B cell (primary cell): ENCODE measurements at regions not wholly inside any gene's neighbourhood (a gene's known extent, or its start where the extent isn't known, plus 50 kb on each side); places are given as distances from the start of the nearest gene placed in this dataset.
"Not testable (repeated sequence)": the region's sequence is repeated elsewhere in the genome, so short reads cannot be mapped to it uniquely, and the experiment has no call there.

Source experiments
- ATAC-seq: fragments of 200-7000 bp; cut with Tn5 transposase; one replicate; pipeline ENCODE4 v1.10.0; 2021; ENCODE audit warnings: low read depth, mild to moderate bottlenecking, moderate number of reproducible peaks, moderate library complexity
- CTCF ChIA-PET: fragments of 350-600 bp; sonication (Branson Sonifier 250); formaldehyde crosslinking; loops from one replicate; lab custom pipeline; 2021; ENCODE audit warnings: antibody characterized with exemption, inconsistent platforms; lab: Charles Lee
- POLR2A ChIA-PET: fragments of 350-600 bp; sonication (Branson Sonifier 250); formaldehyde crosslinking; loops from one replicate; lab custom pipeline; 2021; ENCODE audit warnings: antibody characterized with exemption; lab: Charles Lee
- DNase-seq: peaks from one replicate; pipeline ENCODE4 v3.0.0; 2013
- H2AFZ ChIP-seq: 2 replicates; pipeline ENCODE4 v1.6.1; 2012; ENCODE audit warnings: mild to moderate bottlenecking, low read depth, low read length; ENCODE audit not compliant: insufficient read depth, poor library complexity, severe bottlenecking
- H3K27ac ChIP-seq, 2 donors: 1 replicate in 1 of 2; 2 replicates in 1 of 2; pipeline ENCODE4 v1.5.1; 2012 to 2013; ENCODE audit warnings: low read length in 2 of 2, mild to moderate bottlenecking in 2 of 2, moderate library complexity in 1 of 2
- H3K27me3 ChIP-seq, 4 experiments: fragments of 200-600 bp in 1 of 4; sonication (generic) in 1 of 4; replicated peaks in 1 of 4; 1 replicate in 2 of 4; 2 replicates in 2 of 4; pipeline versions ENCODE4 v1.6.1 to v1.7.0; 2013 to 2016; ENCODE audit warnings: low read length in 3 of 4, mild to moderate bottlenecking in 2 of 4, mixed read lengths in 1 of 4, moderate library complexity in 1 of 4; ENCODE audit not compliant: insufficient read depth in 4 of 4, control insufficient read depth in 3 of 4; ENCODE audit errors: control extremely low read depth in 1 of 4
- H3K36me3 ChIP-seq, 2 experiments: replicated peaks in 1 of 2; 1 replicate in 1 of 2; 2 replicates in 1 of 2; pipeline versions ENCODE4 v1.6.1 to v1.7.1; 2013; ENCODE audit warnings: low read length in 1 of 2; ENCODE audit not compliant: insufficient read depth in 2 of 2, control insufficient read depth in 1 of 2; ENCODE audit errors: control extremely low read depth in 1 of 2, extremely low read depth in 1 of 2
- H3K4me1 ChIP-seq, 2 donors: fragments of 200-600 bp in 1 of 2; sonication (generic) in 1 of 2; 1 replicate in 1 of 2; 2 replicates in 1 of 2; pipeline versions ENCODE4 v1.5.1 to v1.6.1; 2013 to 2017; ENCODE audit warnings: low read length in 2 of 2; ENCODE audit not compliant: control insufficient read depth in 2 of 2, insufficient read depth in 2 of 2
- H3K4me2 ChIP-seq: replicated peaks from 2 replicates; pipeline ENCODE3; 2012; ENCODE audit warnings: mild to moderate bottlenecking, low read depth, low read length; ENCODE audit not compliant: poor library complexity, severe bottlenecking
- H3K4me3 ChIP-seq, 5 experiments: fragments of 200-600 bp in 1 of 5; sonication (generic) in 1 of 5; 1 replicate in 3 of 5; 2 replicates in 2 of 5; pipeline versions ENCODE4 v1.5.1 to v1.7.0; 2011 to 2016; ENCODE audit warnings: low read length in 4 of 5, mild to moderate bottlenecking in 4 of 5, low read depth in 2 of 5, control low read depth in 1 of 5, moderate library complexity in 1 of 5; ENCODE audit not compliant: insufficient read depth in 1 of 5; ENCODE audit errors: control extremely low read depth in 1 of 5, extremely low read depth in 1 of 5
- H3K79me2 ChIP-seq: fragments of 200-600 bp; sonication (generic); one replicate; pipeline ENCODE4 v1.6.0; 2016; ENCODE audit warnings: low read length; ENCODE audit not compliant: control insufficient read depth, insufficient read depth
- H3K9ac ChIP-seq: fragments of 200-600 bp; sonication (generic); 2 replicates; pipeline ENCODE4 v1.6.1; 2017; ENCODE audit warnings: mild to moderate bottlenecking, low read length, moderate library complexity
- H3K9me3 ChIP-seq, 3 donors: one replicate each; pipeline versions ENCODE4 v1.6.1 to v1.7.1; 2013; ENCODE audit warnings: low read length in 2 of 3; ENCODE audit not compliant: control insufficient read depth in 2 of 3, insufficient read depth in 1 of 3; ENCODE audit errors: control extremely low read depth in 1 of 3
- H4K20me1 ChIP-seq: 2 replicates; pipeline ENCODE4 v1.6.0; 2012; ENCODE audit warnings: mild to moderate bottlenecking, low read length; ENCODE audit not compliant: insufficient read depth, control insufficient read depth, poor library complexity, severe bottlenecking
- H3K27ac Mint-ChIP-seq: one replicate; pipeline ENCODE4 v1.8.0; 2021; ENCODE audit warnings: mixed read lengths
- H3K27me3 Mint-ChIP-seq: one replicate; pipeline ENCODE4 v1.8.0; 2021; ENCODE audit warnings: mixed read lengths
- H3K4me1 Mint-ChIP-seq: one replicate; pipeline ENCODE4 v1.8.0; 2021; ENCODE audit warnings: mixed read lengths
- H3K4me3 Mint-ChIP-seq: one replicate; pipeline ENCODE4 v1.8.0; 2021; ENCODE audit warnings: mixed read lengths
- H3K9me3 Mint-ChIP-seq: one replicate; pipeline ENCODE4 v1.8.0; 2022; ENCODE audit warnings: mixed read lengths; ENCODE audit not compliant: insufficient read depth
- EZH2 ChIP-seq: IDR thresholded peaks from 2 replicates; pipeline ENCODE4 v1.6.1; 2012; ENCODE audit warnings: borderline replicate concordance, low read depth, mild to moderate bottlenecking, moderate library complexity, low read length; ENCODE audit not compliant: insufficient read depth, poor library complexity, severe bottlenecking
- WGBS: methylation state at CpG from one replicate; pipeline ENCODE4 v1.1.5; 2013; ENCODE audit warnings: missing lambda C conversion rate; ENCODE audit not compliant: insufficient coverage; 5-methylcytosine and 5-hydroxymethylcytosine counted together
- intact Hi-C: fragments of 100-400 bp; cut with micrococcal nuclease; formaldehyde crosslinking; loops from one replicate; pipeline ENCODE4 v1.10.0; 2022
- TF ChIP-seq, protein P1 (sequence below): fragments of 200-600 bp; IDR thresholded peaks from one replicate; pipeline ENCODE4 v1.8.0; 2022; ENCODE audit warnings: antibody characterized with exemption, mild to moderate bottlenecking

DNA sequence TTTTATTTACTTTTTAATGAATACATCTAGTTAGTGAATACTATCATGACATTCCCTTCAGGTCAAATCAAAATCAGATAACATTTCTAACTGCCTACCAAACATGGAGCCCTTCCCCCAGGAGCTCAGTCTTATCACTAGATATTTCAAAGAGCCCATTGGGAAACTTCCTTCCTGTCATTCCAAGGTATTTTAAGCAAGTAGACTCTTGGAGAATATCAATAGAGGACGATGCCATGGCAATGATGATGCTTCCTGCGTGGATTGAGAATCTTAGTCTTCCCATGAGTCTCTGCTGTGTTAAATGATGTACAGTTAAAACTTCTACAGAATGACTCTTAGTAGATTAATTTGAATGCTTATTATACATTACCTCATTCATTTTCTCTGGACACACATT is 384.9 kb downstream of the CENPW start:
- Histone ChIP-seq H3K4me3 (no peak overlapping the region), H2AFZ (no peak overlapping the region), H3K4me1 (no peaks in the 10 kb centered on the region), H4K20me1 (no peaks in the 10 kb centered on the region), H3K4me2 (no peak overlapping the region), H3K9ac (no peak overlapping the region), H3K36me3 (no peaks in the 10 kb centered on the region), H3K79me2 (no peaks in the 10 kb centered on the region), H3K27me3 (no peaks in the 10 kb centered on the region), H3K9me3 (peaks cover 0 to 5% (median 0%) of the 10 kb centered on the region in 3 donors), H3K27ac (no peak overlapping the region)
- H3K9me3 Mint-ChIP-seq: no peaks in the 10 kb centered on the region
- CTCF ChIA-PET: no interaction called here
- no peak overlapping the region for H3K4me3 Mint-ChIP-seq
- POLR2A ChIA-PET: no interaction called here
- intact Hi-C loops: no loop called here
- WGBS: no CpG with 5 or more reads among the region's 2 CpGs
- H3K27ac Mint-ChIP-seq: no peak overlapping the region
- no peak for ATAC-seq
- no peak for DNase-seq
- no peaks in the 10 kb centered on the region for H3K4me1 Mint-ChIP-seq
- no peak for TF ChIP-seq EZH2
- TF ChIP-seq, protein P1, sequence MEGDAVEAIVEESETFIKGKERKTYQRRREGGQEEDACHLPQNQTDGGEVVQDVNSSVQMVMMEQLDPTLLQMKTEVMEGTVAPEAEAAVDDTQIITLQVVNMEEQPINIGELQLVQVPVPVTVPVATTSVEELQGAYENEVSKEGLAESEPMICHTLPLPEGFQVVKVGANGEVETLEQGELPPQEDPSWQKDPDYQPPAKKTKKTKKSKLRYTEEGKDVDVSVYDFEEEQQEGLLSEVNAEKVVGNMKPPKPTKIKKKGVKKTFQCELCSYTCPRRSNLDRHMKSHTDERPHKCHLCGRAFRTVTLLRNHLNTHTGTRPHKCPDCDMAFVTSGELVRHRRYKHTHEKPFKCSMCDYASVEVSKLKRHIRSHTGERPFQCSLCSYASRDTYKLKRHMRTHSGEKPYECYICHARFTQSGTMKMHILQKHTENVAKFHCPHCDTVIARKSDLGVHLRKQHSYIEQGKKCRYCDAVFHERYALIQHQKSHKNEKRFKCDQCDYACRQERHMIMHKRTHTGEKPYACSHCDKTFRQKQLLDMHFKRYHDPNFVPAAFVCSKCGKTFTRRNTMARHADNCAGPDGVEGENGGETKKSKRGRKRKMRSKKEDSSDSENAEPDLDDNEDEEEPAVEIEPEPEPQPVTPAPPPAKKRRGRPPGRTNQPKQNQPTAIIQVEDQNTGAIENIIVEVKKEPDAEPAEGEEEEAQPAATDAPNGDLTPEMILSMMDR: no peak
- no peaks in the 10 kb centered on the region for H3K27me3 Mint-ChIP-seq

DNA sequence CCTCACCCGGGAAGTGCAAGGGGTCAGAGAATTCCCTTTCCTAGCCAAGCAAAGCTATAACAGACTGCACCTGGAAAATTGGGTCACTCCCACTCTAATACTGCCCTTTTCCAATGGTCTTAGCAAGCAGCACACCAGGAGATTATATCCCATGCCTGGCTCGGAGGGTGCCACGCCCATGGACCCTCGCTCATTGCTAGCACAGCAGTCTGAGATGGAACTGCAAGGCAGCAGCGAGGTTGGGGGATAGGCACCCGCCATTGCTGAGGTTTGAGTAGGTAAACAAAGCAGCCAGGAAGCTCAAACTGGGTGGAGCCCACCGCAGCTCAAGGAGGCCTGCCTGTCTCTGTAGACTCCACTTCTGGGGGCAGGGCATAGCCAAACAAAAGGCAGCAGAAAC is 386.5 kb downstream of the CENPW start:
- H3K9me3 ChIP-seq, H3K79me2 ChIP-seq, H3K4me1 ChIP-seq, H2AFZ ChIP-seq, DNase-seq, H3K4me1 Mint-ChIP-seq, CTCF ChIA-PET, H3K36me3 ChIP-seq, POLR2A ChIA-PET, H3K27ac ChIP-seq, H3K4me2 ChIP-seq, H3K4me3 ChIP-seq, H3K9me3 Mint-ChIP-seq, H3K27ac Mint-ChIP-seq, ATAC-seq, H3K27me3 Mint-ChIP-seq, H4K20me1 ChIP-seq, H3K9ac ChIP-seq, intact Hi-C loops, H3K4me3 Mint-ChIP-seq, H3K27me3 ChIP-seq: not testable (repeated sequence)
- 88% methylated on average over 6 of the region's 7 CpGs for WGBS
